ENCODE measurements at regions not wholly inside any gene's neighbourhood (a gene's known extent, or its start where the extent isn't known, plus 50 kb on each side); places are given as distances from the start of the nearest gene placed in this dataset.

DNA sequence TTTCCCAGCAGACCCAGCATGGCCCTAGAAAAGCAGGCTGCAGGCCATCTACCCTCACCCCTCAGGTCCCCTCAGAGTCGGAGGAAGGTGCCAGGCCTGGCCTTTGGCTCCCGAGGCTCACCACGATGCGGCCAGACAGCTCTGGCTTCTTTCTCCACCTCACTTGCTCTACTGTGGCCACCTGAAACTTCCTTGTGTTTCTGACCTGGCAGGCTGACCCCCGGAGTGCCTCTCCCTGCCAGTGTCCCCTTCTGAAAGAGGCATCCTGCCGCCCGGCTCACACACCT lies 375.0 kb upstream of the HS6ST1 start:
- TF ChIP-seq FOSL2 (IDR thresholded peaks at IDR 0.05; ENCODE audit: borderline replicate concordance, low read depth) (no peak), JUND (IDR thresholded peaks at IDR 0.05) (no peak), CTCF (IDR thresholded peaks at IDR 0.05) (no peak), POLR2AphosphoS5 (IDR thresholded peaks at IDR 0.05; ENCODE audit: low read depth, low read length) (no peak), RCOR1 (IDR thresholded peaks at IDR 0.05; ENCODE audit: low read length) (no peak), TAF1 (IDR thresholded peaks at IDR 0.05; ENCODE audit: borderline replicate concordance, low read depth, low read length) (no peak), TEAD4 (IDR thresholded peaks at IDR 0.05; ENCODE audit: borderline replicate concordance, insufficient read depth) (no peak), USF2 (IDR thresholded peaks at IDR 0.05; ENCODE audit: borderline replicate concordance, low read depth, low read length) (no peak), GABPA (IDR thresholded peaks at IDR 0.05; ENCODE audit: low read depth) (no peak), NFIC (IDR thresholded peaks at IDR 0.05; ENCODE audit: borderline replicate concordance) (no peak)
- TF ChIP-seq, protein P1, sequence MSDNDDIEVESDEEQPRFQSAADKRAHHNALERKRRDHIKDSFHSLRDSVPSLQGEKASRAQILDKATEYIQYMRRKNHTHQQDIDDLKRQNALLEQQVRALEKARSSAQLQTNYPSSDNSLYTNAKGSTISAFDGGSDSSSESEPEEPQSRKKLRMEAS (IDR thresholded peaks at IDR 0.05; ENCODE audit: low read depth), result no peak

Measured in SK-N-SH (cell line).